IMR-90 (cell line): ENCODE measurements at regions not wholly inside any gene's neighbourhood (a gene's known extent, or its start where the extent isn't known, plus 50 kb on each side); places are given as distances from the start of the nearest gene placed in this dataset.
A peak's percentile ranks its signal among the peaks of the same experiment; 100 is the strongest.

Experiments
- ATAC-seq: fragments of 200-7000 bp; cut with Tn5 transposase; 2 replicates; pipeline ENCODE4 v1.9.1; 2020; ENCODE audit warnings: low read depth, mild to moderate bottlenecking, moderate library complexity
- BruUV-seq: library from RNA; stranded (reverse); fragments of 400-500 nt; replicated peaks from 2 replicates; lab custom pipeline; 2021; lab: Mats Ljungman, UMichigan
- CTCF ChIA-PET: fragments of 300-600 bp; formaldehyde crosslinking; extraction: SDS; loops from one replicate; lab custom pipeline; 2021; ENCODE audit warnings: antibody characterized with exemption; lab: Yijun Ruan, JAX
- POLR2A ChIA-PET: fragments of 300-600 bp; sonication (Branson Sonifier 250); formaldehyde crosslinking; loops from one replicate; lab custom pipeline; 2022; ENCODE audit warnings: antibody characterized with exemption; ENCODE audit not compliant: unreplicated experiment; lab: Charles Lee
- DNase-seq: peaks from one replicate; pipeline ENCODE4 v3.0.0; 2013
- H2AFZ ChIP-seq: replicated peaks from 2 replicates; pipeline ENCODE3; 2013; ENCODE audit warnings: low read length, mild to moderate bottlenecking; ENCODE audit not compliant: poor library complexity
- H2AK5ac ChIP-seq: 2 replicates; pipeline ENCODE4 v1.6.1; 2013; ENCODE audit warnings: low read depth, low read length, inconsistent platforms
- H2AK9ac ChIP-seq: replicated peaks from 2 replicates; pipeline ENCODE3; 2013; ENCODE audit warnings: mild to moderate bottlenecking, low read depth, low read length, moderate library complexity; ENCODE audit not compliant: poor library complexity
- H2BK120ac ChIP-seq: 2 replicates; pipeline ENCODE4 v1.6.1; 2013; ENCODE audit warnings: low read depth, low read length, inconsistent platforms
- H2BK15ac ChIP-seq: 3 replicates; pipeline ENCODE4 v1.6.1; 2013; ENCODE audit warnings: low read depth, low read length, inconsistent platforms
- H2BK20ac ChIP-seq: 2 replicates; pipeline ENCODE4 v1.6.1; 2013; ENCODE audit warnings: low read depth, mild to moderate bottlenecking, inconsistent platforms, low read length, moderate library complexity
- H2BK5ac ChIP-seq: 2 replicates; pipeline ENCODE4 v1.6.1; 2013; ENCODE audit warnings: mild to moderate bottlenecking, low read depth, low read length, inconsistent platforms; ENCODE audit not compliant: poor library complexity, severe bottlenecking
- H3K14ac ChIP-seq: replicated peaks from 2 replicates; pipeline ENCODE4 v1.6.1; 2013; ENCODE audit warnings: low read depth, low read length, inconsistent platforms
- H3K18ac ChIP-seq: 2 replicates; pipeline ENCODE4 v1.6.1; 2013; ENCODE audit warnings: low read depth, low read length, control low read depth
- H3K23ac ChIP-seq: 2 replicates; pipeline ENCODE4 v1.6.1; 2013; ENCODE audit warnings: low read depth, low read length, inconsistent platforms
- H3K27ac ChIP-seq: 2 replicates; pipeline ENCODE4 v1.5.1; 2013; ENCODE audit warnings: mild to moderate bottlenecking, control low read depth, low read length; ENCODE audit not compliant: insufficient read depth
- H3K27me3 ChIP-seq: 2 replicates; pipeline ENCODE4 v1.6.1; 2013; ENCODE audit warnings: low read length; ENCODE audit not compliant: control insufficient read depth, insufficient read depth
- H3K36me3 ChIP-seq: 2 replicates; pipeline ENCODE4 v1.6.1; 2013; ENCODE audit warnings: low read length, mixed read lengths; ENCODE audit not compliant: control insufficient read depth, insufficient read depth
- H3K4ac ChIP-seq: 2 replicates; pipeline ENCODE4 v1.6.1; 2013; ENCODE audit warnings: low read depth, low read length, inconsistent platforms
- H3K4me1 ChIP-seq: 2 replicates; pipeline ENCODE4 v1.6.1; 2013; ENCODE audit warnings: low read length, mixed read lengths; ENCODE audit not compliant: control insufficient read depth, insufficient read depth
- H3K4me2 ChIP-seq: 2 replicates; pipeline ENCODE4 v1.6.1; 2013; ENCODE audit warnings: low read depth, mild to moderate bottlenecking, control low read depth, low read length, moderate library complexity
- H3K4me3 ChIP-seq: 2 replicates; pipeline ENCODE4 v1.5.1; 2013; ENCODE audit warnings: low read depth, mild to moderate bottlenecking, control low read depth, low read length, moderate library complexity; ENCODE audit not compliant: insufficient read depth
- H3K56ac ChIP-seq: 2 replicates; pipeline ENCODE4 v1.6.1; 2013; ENCODE audit warnings: low read length, inconsistent platforms; ENCODE audit not compliant: insufficient read depth; ENCODE audit errors: extremely low read depth
- H3K79me1 ChIP-seq, 2 experiments: 2 replicates each; pipeline ENCODE4 v1.6.1; 2013; ENCODE audit warnings: low read length in 2 of 2, inconsistent platforms in 1 of 2, low read depth in 1 of 2
- H3K9ac ChIP-seq: 2 replicates; pipeline ENCODE4 v1.6.1; 2013; ENCODE audit warnings: low read depth, low read length, control low read depth
- H3K9me1 ChIP-seq: 2 replicates; pipeline ENCODE4 v1.6.1; 2013; ENCODE audit warnings: low read length, inconsistent platforms; ENCODE audit not compliant: insufficient read depth
- H3K9me3 ChIP-seq: 2 replicates; pipeline ENCODE4 v1.6.1; 2013; ENCODE audit warnings: low read length; ENCODE audit not compliant: control insufficient read depth, insufficient read depth
- H4K20me1 ChIP-seq: 2 replicates; pipeline ENCODE4 v1.6.1; 2013; ENCODE audit warnings: low read length, inconsistent platforms; ENCODE audit not compliant: insufficient read depth
- H4K5ac ChIP-seq: 2 replicates; pipeline ENCODE4 v1.6.1; 2013; ENCODE audit warnings: mild to moderate bottlenecking, low read depth, low read length, control low read depth
- H4K8ac ChIP-seq, 2 experiments: 2 replicates each; pipeline ENCODE4 v1.6.1; 2013; ENCODE audit warnings: low read depth in 2 of 2, low read length in 2 of 2, control low read depth in 1 of 2, inconsistent platforms in 1 of 2
- H4K91ac ChIP-seq: 2 replicates; pipeline ENCODE4 v1.6.1; 2013; ENCODE audit warnings: low read depth, low read length, inconsistent platforms; ENCODE audit not compliant: insufficient read depth
- CTCF ChIP-seq: conservative IDR thresholded peaks from 2 replicates; pipeline ENCODE4 v1.5.1; 2012; ENCODE audit warnings: mild to moderate bottlenecking, low read depth, low read length, improper control_type of control experiment
- MXI1 ChIP-seq: IDR thresholded peaks from 2 replicates; pipeline ENCODE4 v1.6.1; 2012; ENCODE audit warnings: low read depth, mild to moderate bottlenecking, low read length, moderate library complexity, borderline replicate concordance
- POLR2A ChIP-seq: IDR thresholded peaks from 2 replicates; pipeline ENCODE4 v1.6.1; 2012; ENCODE audit warnings: mild to moderate bottlenecking, low read depth, low read length
- RAD21 ChIP-seq: IDR thresholded peaks from 2 replicates; pipeline ENCODE4 v1.6.1; 2012; ENCODE audit warnings: low read length, improper control_type of control experiment
- SMC3 ChIP-seq: fragments of 150-350 bp; IDR thresholded peaks from 2 replicates; pipeline ENCODE4 v1.6.1; 2016; ENCODE audit warnings: low read depth, mild to moderate bottlenecking, antibody characterized with exemption, low read length, moderate library complexity
- WGBS, 2 experiments: methylation state at CpG; one replicate each; pipeline versions ENCODE4 v1.1.5 to v1.1.7; 2013; ENCODE audit warnings: missing lambda C conversion rate in 2 of 2; ENCODE audit not compliant: insufficient read length in 1 of 2; ENCODE audit errors: extremely low coverage in 2 of 2; 5-methylcytosine and 5-hydroxymethylcytosine counted together
- dilution Hi-C: fragments of 300-500 bp; cut with HindIII; formaldehyde crosslinking; loops from one replicate; pipeline ENCODE4 v1.14.3; 2018; ENCODE audit warnings: low sequenced_read_pairs; ENCODE audit not compliant: unreplicated experiment
- in situ Hi-C: fragments of 300-500 bp; cut with MboI; formaldehyde crosslinking; loops from 3 replicates; pipeline ENCODE4 v1.14.3; 2019; ENCODE audit warnings: low sequenced_read_pairs, inconsistent platforms, mixed read lengths
- intact Hi-C: fragments of 100-400 bp; cut with micrococcal nuclease; formaldehyde crosslinking; loops from 2 replicates; pipeline ENCODE4 v1.10.0; 2022

GRCh38 chr18:5600378-5601071 lies 56.7 kb upstream of the EPB41L3 start:
- CTCF ChIA-PET: no interaction called here
- H4K8ac ChIP-seq: no peak overlapping the region
- no peak overlapping the region for H4K91ac ChIP-seq
- peak; percentile 65 for TF ChIP-seq CTCF
- no peak for TF ChIP-seq POLR2A
- peak; percentile 63 for TF ChIP-seq RAD21
- TF ChIP-seq MXI1: no peak
- peak; percentile 38 for TF ChIP-seq SMC3
- no peak overlapping the region for H3K23ac ChIP-seq
- H2AK9ac ChIP-seq: no peak overlapping the region
- H2AK5ac ChIP-seq: no peak overlapping the region
- no peak overlapping the region for H3K56ac ChIP-seq
- H2BK20ac ChIP-seq: no peak overlapping the region
- dilution Hi-C loops: no loop called here
- no peak overlapping the region for H3K18ac ChIP-seq
- H3K36me3 ChIP-seq: no peaks in the 10 kb centered on the region
- intact Hi-C loops: loop anchor here (1.0 to 5.0 kb wide), 2 partner anchors 241 to 617 kb away; no protein-coding TSS in a partner anchor
- no peak overlapping the region for H2BK120ac ChIP-seq
- H4K5ac ChIP-seq: no peak overlapping the region
- no peak overlapping the region for H3K4ac ChIP-seq
- no peak overlapping the region for H3K4me2 ChIP-seq
- H3K27ac ChIP-seq: no peak overlapping the region
- H3K27me3 ChIP-seq: no peaks in the 10 kb centered on the region
- H4K20me1 ChIP-seq: no peaks in the 10 kb centered on the region
- no peak overlapping the region for H2BK15ac ChIP-seq
- H3K14ac ChIP-seq: no peak overlapping the region
- peak; percentile 56 for ATAC-seq
- no peak overlapping the region for H3K9ac ChIP-seq
- no CpG with 5 or more reads among the region's 4 CpGs for WGBS, 2 experiments
- POLR2A ChIA-PET: no interaction called here
- in situ Hi-C loops: loop anchor here (10.0 kb wide), 1 partner anchor 244 kb away; no protein-coding TSS in a partner anchor
- H3K4me1 ChIP-seq: no peaks in the 10 kb centered on the region
- H3K79me1 ChIP-seq: no peaks in the 10 kb centered on the region
- no peak overlapping the region for H3K4me3 ChIP-seq
- peak; percentile 28 for DNase-seq
- H3K9me3 ChIP-seq: no peaks in the 10 kb centered on the region
- H2AFZ ChIP-seq: no peak overlapping the region
- H3K9me1 ChIP-seq: no peaks in the 10 kb centered on the region
- no peak overlapping the region for H2BK5ac ChIP-seq
- BruUV-seq: no TSS peak
